ENCODE measurements at regions not wholly inside any gene's neighbourhood (a gene's known extent, or its start where the extent isn't known, plus 50 kb on each side); places are given as distances from the start of the nearest gene placed in this dataset.
"Not testable (repeated sequence)": the region's sequence is repeated elsewhere in the genome, so short reads cannot be mapped to it uniquely, and the experiment has no call there.

- H3K9me3 Mint-ChIP-seq; H3K4me3 Mint-ChIP-seq; H3K36me3 Mint-ChIP-seq; H3K27ac Mint-ChIP-seq; ATAC-seq; DNase-seq (ENCODE audit: low spot score in 2 of 2); H3K4me1 Mint-ChIP-seq: not testable (repeated sequence)
These were observed 4423.6 kb upstream of the TPTE start for GRCh38 chr21:6097736-6098135.

- ATAC-seq, H3K4me3 Mint-ChIP-seq: not testable (repeated sequence)
These were observed 4423.0 kb upstream of the TPTE start for GRCh38 chr21:6098191-6098935.

GRCh38 chr21:6101588-6101987 lies 4419.8 kb upstream of the TPTE start:
- ATAC-seq; DNase-seq (ENCODE audit: low spot score in 2 of 2); H3K4me3 Mint-ChIP-seq; H3K36me3 Mint-ChIP-seq; H3K4me1 Mint-ChIP-seq; H3K9me3 Mint-ChIP-seq; H3K27ac Mint-ChIP-seq: not testable (repeated sequence)

More at GRCh38 chr21:6098191-6098935, 4423.0 kb upstream of the TPTE start:
- DNase-seq (ENCODE audit: low spot score in 2 of 2); H3K4me1 Mint-ChIP-seq; H3K9me3 Mint-ChIP-seq; H3K36me3 Mint-ChIP-seq; H3K27ac Mint-ChIP-seq: not testable (repeated sequence)

GRCh38 chr21:6104546-6104945 lies 4416.8 kb upstream of the TPTE start:
- H3K27ac Mint-ChIP-seq; DNase-seq (ENCODE audit: low spot score in 2 of 2); H3K4me1 Mint-ChIP-seq; H3K9me3 Mint-ChIP-seq; H3K4me3 Mint-ChIP-seq; H3K36me3 Mint-ChIP-seq: not testable (repeated sequence)
- peak; percentile 58 for ATAC-seq

GRCh38 chr21:6106686-6107567 lies 4414.5 kb upstream of the TPTE start:
- not testable (repeated sequence) for H3K4me1 Mint-ChIP-seq; ATAC-seq; H3K36me3 Mint-ChIP-seq; H3K27ac Mint-ChIP-seq; H3K9me3 Mint-ChIP-seq; DNase-seq (ENCODE audit: low spot score in 2 of 2); H3K4me3 Mint-ChIP-seq

GRCh38 chr21:6108894-6109293 lies 4412.5 kb upstream of the TPTE start:
- H3K36me3 Mint-ChIP-seq; H3K27ac Mint-ChIP-seq; H3K9me3 Mint-ChIP-seq; H3K4me1 Mint-ChIP-seq; ATAC-seq; H3K4me3 Mint-ChIP-seq; DNase-seq (ENCODE audit: low spot score in 2 of 2): not testable (repeated sequence)

GRCh38 chr21:6109774-6110173 lies 4411.6 kb upstream of the TPTE start:
- not testable (repeated sequence) for DNase-seq (ENCODE audit: low spot score in 2 of 2); H3K9me3 Mint-ChIP-seq; H3K4me1 Mint-ChIP-seq; H3K36me3 Mint-ChIP-seq; H3K27ac Mint-ChIP-seq; H3K4me3 Mint-ChIP-seq; ATAC-seq

- not testable (repeated sequence) for H3K36me3 Mint-ChIP-seq; DNase-seq (ENCODE audit: low spot score in 2 of 2); H3K4me1 Mint-ChIP-seq; H3K27ac Mint-ChIP-seq; H3K9me3 Mint-ChIP-seq; H3K4me3 Mint-ChIP-seq
- peak; percentile 96 for ATAC-seq
These were observed 4410.6 kb upstream of the TPTE start for GRCh38 chr21:6110716-6111343.

GRCh38 chr21:6111354-6111753 lies 4410.0 kb upstream of the TPTE start:
- not testable (repeated sequence) for H3K4me3 Mint-ChIP-seq; H3K36me3 Mint-ChIP-seq; H3K9me3 Mint-ChIP-seq; DNase-seq (ENCODE audit: low spot score in 2 of 2); H3K4me1 Mint-ChIP-seq; H3K27ac Mint-ChIP-seq
- peak; percentile 6 for ATAC-seq

- H3K4me1 Mint-ChIP-seq; DNase-seq (ENCODE audit: low spot score in 2 of 2); ATAC-seq; H3K27ac Mint-ChIP-seq; H3K4me3 Mint-ChIP-seq; H3K36me3 Mint-ChIP-seq; H3K9me3 Mint-ChIP-seq: not testable (repeated sequence)
These were observed 4403.0 kb upstream of the TPTE start for GRCh38 chr21:6118336-6118735.

GRCh38 chr21:6120863-6121262 lies 4400.5 kb upstream of the TPTE start:
- DNase-seq (ENCODE audit: low spot score in 2 of 2); H3K4me1 Mint-ChIP-seq; ATAC-seq; H3K9me3 Mint-ChIP-seq; H3K36me3 Mint-ChIP-seq; H3K27ac Mint-ChIP-seq; H3K4me3 Mint-ChIP-seq: not testable (repeated sequence)

- H3K4me3 Mint-ChIP-seq; H3K36me3 Mint-ChIP-seq; H3K27ac Mint-ChIP-seq; H3K9me3 Mint-ChIP-seq; H3K4me1 Mint-ChIP-seq; DNase-seq (ENCODE audit: low spot score in 2 of 2): not testable (repeated sequence)
- peak; percentile 43 for ATAC-seq
These were observed 4398.8 kb upstream of the TPTE start for GRCh38 chr21:6122629-6123028.

GRCh38 chr21:6123224-6123623 lies 4398.2 kb upstream of the TPTE start:
- not testable (repeated sequence) for H3K27ac Mint-ChIP-seq; H3K36me3 Mint-ChIP-seq; ATAC-seq; DNase-seq (ENCODE audit: low spot score in 2 of 2); H3K9me3 Mint-ChIP-seq; H3K4me3 Mint-ChIP-seq; H3K4me1 Mint-ChIP-seq

- H3K36me3 Mint-ChIP-seq; H3K4me1 Mint-ChIP-seq; H3K27ac Mint-ChIP-seq; DNase-seq (ENCODE audit: low spot score in 2 of 2); H3K9me3 Mint-ChIP-seq; H3K4me3 Mint-ChIP-seq: not testable (repeated sequence)
- peak; percentile 51 for ATAC-seq
These were observed 4395.7 kb upstream of the TPTE start for GRCh38 chr21:6125549-6126240.
